GM19455 (cell line): ENCODE measurements at regions not wholly inside any gene's neighbourhood (a gene's known extent, or its start where the extent isn't known, plus 50 kb on each side); places are given as distances from the start of the nearest gene placed in this dataset.
"Not testable (repeated sequence)": the region's sequence is repeated elsewhere in the genome, so short reads cannot be mapped to it uniquely, and the experiment has no call there.

Source experiments
- ATAC-seq: cut with Tn5 transposase; IDR thresholded peaks from one replicate; pipeline ENCODE4 v1.9.1; 2021; ENCODE audit not compliant: unreplicated experiment

DNA sequence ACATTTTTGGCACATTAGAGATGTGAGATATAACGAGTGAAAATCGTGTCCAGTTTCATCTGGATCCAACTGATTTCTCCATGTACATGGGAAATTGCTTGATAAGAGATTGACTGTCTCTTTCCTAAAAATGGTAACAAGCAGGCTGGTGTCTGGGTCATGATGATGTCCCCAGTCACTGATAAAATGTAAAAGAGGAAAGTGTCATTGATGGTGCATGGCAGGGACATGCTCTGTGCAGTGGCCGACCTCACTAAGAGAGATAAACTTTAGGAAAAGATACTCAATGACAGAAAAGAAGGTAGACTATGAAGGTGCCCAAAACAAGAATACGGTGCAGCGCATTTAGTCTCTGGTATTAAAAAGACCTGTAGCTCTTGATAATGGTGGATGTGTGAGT is 1517.5 kb downstream of the RPIA start:
- ATAC-seq: no peak

DNA sequence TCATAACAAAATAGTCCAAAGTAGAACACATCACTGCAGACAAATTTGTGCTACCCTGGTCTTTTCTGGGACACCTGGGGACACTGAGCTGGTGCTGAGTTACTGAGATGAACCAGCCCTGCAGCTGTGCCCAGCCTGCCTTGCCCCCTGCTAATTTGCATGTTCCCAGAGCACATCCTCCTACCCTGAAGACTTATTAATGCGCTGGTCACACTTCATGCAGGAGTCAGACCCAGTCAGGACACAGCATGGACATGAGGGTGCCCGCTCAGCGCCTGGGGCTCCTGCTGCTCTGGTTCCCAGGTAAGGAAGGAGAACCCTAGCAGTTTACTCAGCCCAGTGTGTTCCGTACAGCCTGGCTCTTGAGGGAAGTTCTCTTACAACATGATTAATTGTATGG is 1518.3 kb downstream of the RPIA start:
- ATAC-seq: no peak

DNA sequence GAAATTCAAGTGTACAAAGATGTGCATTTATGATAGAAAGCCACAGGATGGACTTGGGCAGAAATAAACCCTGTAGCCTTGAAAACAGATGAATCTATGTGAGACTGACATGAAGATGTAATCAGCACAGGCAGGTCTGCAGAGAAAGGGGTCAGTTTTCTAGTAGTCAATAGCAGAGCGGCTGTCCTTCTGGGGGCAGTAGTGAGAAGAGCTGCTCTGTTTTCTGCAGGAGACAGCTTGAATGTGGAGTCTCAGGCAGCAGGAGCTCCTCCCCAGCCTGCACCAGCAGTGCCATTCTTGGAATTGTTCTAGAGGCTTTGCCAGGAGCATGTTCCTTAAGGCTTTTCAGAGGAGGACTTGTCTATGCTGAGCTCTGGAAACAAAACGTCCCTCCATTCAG is 1524.4 kb downstream of the RPIA start:
- ATAC-seq: not testable (repeated sequence)

DNA sequence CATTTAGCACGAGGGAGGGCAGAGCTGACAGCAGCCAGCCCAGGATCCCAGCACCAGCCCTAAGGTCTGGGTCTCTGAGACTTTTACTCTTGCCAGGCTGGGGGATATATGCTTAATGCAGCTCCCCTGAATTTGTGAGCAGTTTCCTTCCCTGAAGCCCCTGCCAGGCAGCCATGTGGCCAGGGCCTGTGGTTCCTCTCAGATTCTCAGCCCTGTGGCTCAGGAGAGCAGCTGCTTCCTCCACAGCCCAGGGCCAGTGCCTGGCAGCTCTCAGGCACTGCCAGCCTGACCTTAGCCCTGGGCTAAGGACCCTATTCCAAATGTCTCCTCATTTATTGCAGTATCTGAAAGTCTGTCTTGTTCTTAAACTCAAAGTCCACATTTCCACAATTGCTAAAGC is 1525.3 kb downstream of the RPIA start:
- not testable (repeated sequence) for ATAC-seq

DNA sequence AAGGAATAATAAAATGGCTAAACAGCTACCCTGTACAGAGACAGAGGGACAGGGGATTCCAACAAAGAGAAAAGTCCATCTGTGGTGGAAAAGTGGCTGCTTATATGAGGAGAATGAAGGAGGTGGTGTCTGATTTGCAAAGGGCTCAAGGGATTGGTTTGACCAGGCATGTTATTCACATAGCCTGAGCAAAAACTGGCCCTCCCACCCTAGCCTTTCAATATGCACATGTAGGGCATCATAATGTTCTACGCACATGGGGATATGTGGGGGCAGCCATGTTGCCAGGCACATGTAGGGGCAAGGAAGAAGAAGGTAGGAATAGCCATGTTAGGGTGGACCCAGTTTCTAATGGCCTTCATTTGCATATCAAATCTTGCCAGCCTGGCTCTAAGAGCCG is 1527.1 kb downstream of the RPIA start:
- not testable (repeated sequence) for ATAC-seq

DNA sequence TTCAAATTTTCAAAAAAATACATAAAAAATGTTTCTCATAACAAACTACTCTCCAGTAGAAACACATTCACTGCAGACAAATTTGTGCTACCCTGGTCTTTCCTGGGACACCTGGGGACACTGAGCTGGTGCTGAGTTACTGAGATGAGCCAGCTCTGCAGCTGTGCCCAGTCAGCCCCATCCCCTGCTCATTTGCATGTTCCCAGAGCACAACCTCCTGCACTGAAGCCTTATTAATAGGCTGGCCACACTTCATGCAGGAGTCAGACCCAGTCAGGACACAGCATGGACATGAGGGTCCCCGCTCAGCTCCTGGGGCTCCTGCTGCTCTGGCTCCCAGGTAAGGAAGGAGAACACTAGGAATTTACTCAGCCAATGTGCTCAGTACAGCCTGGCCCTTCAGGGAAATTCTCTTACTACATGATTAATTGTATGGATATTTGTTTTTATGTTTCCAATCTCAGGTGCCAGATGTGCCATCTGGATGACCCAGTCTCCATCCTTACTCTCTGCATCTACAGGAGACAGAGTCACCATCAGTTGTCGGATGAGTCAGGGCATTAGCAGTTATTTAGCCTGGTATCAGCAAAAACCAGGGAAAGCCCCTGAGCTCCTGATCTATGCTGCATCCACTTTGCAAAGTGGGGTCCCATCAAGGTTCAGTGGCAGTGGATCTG is 1529.3 kb downstream of the RPIA start:
- not testable (repeated sequence) for ATAC-seq

DNA sequence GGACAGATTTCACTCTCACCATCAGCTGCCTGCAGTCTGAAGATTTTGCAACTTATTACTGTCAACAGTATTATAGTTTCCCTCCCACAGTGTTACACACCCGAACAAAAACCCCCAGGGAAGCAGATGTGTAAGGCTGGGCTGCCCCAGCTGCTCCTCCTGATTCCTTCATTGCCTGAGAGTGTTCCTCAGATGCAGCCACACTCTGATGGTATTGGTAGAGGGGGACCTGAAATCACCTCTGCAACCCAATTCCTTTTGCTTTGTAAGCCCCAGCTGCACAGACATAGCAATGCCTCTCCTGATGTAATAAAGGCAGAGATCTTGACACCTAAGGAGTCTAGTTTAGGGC is 1529.8 kb downstream of the RPIA start:
- ATAC-seq: no peak

DNA sequence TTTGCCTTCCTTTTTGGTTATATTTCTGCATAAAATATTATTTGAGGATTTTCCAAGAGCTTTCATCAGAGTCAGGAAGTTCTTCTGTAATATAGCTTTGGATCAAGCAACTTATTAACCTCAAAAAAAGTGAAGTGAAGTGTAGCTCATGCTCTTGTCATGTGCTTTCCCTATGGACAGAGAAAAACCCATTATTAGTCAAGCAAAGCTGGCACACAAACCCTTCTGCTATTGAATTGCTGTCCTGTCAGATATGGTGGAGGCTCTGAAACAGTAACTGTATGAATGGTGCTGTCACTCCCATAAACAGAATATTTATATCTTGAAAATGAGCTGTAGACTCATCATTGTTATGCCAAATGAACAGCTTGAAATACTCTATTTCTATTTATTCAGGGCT is 1533.3 kb downstream of the RPIA start:
- not testable (repeated sequence) for ATAC-seq

DNA sequence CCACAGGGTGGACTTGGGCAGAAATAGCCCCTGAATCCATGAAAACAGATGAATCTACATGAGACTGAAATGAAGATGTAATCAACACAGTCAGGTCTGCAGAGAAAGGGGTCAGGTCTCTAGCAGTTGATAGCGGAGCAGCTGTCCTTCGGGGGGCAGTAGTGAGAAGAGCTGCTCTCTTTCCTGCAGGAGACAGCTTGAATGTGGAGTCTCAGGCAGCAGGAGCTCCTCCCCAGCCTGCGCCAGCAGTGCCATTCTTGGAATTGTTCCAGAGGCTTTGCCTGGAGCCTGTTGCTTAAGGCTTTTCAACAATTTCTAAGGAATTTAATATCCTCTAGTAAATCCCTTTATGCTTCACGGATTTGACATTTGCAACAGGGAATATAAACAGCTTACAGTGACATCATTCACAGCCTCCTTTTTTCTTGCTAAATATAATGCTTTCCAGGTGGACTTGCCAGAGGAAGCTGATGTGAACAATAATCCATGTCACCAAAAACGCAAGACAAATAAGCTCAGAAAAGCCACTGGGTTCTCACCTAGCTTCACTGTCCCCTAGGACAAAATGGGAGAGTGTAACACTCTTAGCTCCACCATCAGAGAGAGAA is 1535.1 kb downstream of the RPIA start:
- ATAC-seq: not testable (repeated sequence)

DNA sequence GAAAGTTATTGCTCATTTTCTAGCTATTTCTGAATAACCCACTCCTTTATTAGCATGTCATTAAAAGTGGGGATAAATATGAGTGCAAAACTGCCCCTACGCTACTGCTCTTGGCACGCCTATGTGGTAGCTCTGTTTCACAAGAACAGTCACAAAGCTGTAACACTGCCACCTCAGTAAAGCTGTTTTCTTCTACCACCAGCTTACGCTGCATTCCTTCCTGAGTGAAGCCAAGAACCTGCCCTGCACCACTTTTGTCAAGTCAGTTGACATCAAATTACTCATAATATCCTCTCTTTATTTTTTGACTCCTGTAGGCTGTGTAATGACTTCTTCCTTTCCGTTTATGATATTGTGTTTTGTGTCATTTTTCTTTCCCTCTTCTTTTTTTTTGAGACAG is 1539.7 kb downstream of the RPIA start:
- not testable (repeated sequence) for ATAC-seq

DNA sequence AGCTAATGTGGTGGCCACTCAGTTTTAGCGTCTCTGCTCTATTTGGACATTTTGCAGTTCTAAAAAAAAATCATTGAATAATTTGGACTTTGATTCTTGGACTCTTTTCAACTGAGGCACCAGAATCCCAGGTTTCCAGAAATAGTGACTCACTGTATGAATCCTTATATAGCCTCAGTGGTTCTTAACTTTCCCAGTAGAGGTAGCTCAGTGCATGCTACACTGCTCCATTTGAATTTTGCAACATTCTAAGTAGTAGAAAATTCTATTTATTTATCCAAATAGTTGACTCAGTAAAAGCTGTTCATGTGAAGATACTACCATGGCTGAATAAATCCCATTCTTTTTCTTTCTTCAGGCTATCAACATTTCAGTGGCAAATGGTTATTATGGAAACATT is 1544.0 kb downstream of the RPIA start:
- ATAC-seq: not testable (repeated sequence)

DNA sequence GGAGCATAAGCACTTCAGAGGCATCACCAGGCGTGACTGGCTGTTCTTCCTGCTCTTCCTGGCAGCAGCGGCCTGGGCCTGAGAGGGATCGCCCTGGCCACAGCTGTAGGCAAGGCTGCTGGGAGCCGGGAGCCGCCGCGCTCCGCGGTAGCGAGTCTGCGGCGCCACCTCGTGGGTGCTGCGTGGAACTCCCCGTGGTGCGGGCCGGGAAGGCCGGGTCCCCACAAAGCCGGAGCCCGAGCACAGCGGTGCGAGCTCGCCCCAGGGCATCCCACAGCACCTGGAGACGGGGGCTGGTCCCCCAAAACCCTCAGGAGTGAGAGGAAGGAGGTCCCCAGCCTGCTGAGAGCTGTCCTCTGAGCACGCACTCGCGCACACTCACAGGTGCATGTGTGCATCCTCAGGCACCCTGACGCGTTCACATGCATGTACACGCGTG is 1546.5 kb downstream of the RPIA start:
- ATAC-seq: not testable (repeated sequence)

DNA sequence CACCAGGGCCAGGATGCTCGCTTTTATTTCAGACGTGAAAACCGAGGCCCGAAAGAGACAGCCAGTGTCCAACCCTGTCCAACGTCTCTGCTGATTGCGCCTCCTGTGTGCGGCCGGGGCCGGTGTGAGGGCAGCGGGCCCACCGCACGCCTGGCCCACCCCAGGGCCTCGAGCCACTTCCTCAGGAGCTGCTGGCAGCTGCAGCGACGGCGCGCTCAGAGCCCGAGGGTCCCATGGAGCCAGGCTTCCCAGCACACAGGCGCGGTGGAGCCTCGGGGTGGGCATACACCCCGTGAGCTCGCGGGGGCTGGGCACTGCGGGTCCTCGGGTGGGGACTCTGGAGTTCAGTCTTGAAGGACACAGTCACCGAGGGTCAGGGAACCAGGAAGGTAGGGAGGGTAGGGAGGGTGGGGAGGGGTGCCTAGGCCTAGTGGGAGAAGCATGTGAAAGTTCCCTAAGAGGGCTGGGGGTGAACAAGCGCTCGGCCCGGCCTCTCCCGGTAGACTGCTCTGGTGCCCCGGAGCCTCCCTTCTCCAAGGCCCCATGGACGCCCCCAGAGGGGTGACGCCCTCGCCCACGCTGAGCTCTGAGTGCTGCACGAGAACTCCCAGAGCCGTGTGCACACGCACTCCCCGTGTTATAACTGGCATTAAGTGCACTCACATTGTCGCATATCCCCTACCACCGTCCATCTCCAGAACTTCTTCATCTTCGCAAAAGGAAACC is 1547.2 kb downstream of the RPIA start:
- ATAC-seq: not testable (repeated sequence)

DNA sequence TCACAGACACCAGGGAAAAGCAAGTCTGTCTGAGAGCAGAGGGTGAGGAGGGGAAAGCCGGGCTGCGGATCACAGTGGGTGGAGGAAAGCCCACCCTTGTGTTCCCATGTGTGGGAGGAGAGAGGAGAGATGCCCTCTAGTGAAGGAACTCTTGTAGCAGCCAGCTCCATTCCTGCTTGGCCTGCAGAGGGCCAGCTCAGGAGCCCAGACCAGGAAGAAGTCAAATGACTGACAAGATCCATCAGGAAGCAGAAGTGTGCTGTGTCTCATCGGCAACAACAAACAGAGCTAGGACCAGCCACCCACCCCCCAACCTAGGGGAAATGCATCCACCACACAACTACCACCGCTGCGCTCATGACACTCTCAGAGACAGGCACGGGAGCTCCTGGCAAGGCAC is 1548.3 kb downstream of the RPIA start:
- ATAC-seq: not testable (repeated sequence)

DNA sequence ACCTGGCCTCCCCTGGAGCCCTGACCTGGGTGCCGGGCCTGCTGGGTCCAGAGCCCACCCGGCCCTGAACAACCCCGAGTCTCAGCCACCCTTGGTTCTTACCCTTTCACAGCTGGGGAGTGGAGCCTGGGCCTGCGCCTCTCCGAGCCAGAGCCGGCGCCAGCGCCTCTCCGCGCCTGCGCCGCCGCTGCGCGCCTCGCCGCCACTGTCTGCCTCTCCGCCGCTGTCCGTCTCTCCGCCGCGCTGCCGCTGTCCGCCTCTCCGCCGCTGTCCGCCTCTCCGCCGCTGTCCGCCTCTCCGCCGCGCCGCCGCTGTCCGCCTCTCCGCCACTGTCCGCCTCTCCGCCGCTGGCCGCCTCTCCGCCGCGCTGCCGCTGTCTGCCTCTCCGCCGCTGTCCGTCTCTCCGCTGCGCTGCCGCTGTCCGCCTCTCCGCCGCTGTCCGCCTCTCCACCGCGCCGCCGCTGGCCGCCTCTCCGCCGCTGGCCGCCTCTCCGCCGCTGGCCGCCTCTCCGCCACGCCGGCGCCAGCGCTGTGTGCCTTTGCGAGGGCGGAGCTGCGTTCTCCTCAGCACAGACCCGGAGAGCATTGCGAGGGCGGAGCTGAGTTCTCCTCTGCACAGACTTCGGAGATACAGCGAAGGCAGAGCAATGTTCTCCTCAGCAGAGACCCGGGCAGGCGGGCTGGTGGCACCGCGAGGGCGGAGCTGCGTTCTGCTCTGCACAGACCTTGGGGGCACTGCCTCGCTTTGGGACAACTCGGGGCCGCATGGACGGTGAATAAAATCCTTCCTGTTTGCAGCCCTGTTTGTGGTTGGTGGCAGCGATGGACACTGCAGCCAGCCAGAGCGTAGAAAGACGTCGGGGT is 1553.7 kb downstream of the RPIA start:
- ATAC-seq: not testable (repeated sequence)

DNA sequence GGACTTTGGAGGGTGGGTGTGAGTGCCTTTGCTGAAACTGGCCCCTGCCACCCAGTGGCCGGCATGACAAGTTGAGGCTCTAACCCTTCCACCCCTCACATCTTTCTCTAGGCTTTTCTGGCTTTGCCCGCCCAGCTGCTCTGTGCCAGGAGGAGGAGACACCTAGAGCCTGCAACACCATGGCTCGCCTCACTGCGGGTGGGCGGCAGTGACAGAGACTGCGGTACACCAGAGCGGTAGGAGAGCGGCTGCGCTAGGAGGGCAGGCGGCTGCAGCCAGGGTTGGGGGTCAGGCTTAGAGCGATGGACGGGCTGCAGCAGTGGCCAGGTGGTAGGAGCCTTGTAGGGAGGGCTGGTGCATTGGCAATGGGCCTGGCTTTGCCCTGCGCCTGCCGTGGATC is 1556.9 kb downstream of the RPIA start:
- not testable (repeated sequence) for ATAC-seq

DNA sequence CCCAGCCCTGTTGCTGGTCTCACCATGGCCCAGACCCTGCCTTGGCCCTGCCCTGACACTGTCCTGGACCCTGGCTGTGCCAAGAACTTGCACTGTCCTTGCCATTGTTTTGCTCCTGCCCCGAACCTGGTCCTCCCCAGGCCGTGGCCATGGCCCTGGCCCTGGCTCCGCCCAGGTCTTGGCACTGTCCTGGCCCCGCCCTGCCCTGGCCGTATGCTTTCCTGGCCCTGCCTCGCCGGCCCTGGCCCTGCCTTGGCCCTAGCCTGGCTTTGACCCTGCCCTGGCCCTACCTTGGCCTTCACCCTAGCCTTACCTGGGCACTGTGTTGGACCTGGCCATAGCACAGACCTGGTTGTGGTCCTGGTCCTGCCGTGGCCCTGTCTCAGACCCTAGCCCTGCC is 1558.9 kb downstream of the RPIA start:
- ATAC-seq: not testable (repeated sequence)

DNA sequence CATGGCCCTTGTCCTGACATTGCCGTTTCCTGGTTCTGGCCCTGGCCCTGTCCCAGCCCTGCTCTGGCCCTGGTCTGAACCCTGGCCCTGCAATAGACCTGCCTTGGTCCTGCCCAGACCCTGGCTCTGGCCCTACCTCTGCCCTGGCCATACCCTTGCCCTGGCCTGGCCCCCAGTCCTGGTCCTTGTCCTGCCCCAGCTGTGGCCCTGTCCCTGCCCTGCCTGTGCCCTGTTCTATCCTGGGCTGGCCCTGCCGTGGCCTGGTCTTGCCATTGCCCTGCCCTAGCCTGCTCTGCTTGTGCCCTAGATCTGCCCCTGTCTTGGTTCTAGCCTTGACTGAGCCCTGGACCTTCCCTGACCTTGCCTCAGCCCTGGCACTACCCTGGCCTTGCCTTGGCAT is 1560.1 kb downstream of the RPIA start:
- ATAC-seq: not testable (repeated sequence)

DNA sequence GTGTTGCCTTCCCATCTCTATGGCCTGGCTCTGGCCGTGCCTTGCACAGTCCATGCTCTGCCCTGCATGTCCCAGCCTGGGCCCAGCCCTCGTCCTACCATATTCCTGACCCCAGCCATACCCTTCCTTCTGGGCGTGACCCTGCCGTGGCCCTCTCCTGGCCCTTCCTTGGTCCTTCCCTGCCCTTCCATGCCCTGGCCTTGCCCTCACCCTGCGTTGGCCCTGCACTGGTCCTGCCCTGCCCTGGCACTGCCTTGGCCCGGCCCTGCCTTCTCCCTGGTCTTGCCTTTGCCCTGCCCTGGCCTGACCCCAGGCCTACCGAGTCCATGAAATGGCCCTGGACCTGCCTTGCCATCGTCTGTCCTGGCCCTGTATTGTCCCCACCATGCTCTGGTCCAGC is 1561.8 kb downstream of the RPIA start:
- not testable (repeated sequence) for ATAC-seq

DNA sequence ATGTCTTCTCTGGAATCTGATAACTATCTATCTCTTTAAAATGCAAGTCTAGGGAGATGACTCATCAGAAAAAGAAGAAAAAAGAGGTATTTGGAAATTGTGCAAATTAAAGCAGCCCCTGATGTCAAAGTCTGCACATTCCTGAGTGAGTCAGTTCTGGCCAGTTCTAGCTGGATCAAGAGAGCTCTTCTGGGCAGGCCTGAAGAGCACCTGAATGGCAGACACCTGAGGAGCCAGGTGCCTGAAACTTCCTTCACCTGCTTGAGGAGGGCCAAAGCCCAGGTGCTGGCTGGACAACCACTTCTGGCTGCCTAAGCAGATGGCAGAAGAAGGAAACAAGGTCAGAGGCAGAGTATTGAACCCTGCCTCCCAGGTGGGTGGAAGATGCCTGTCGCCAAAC is 1575.4 kb downstream of the RPIA start:
- ATAC-seq: not testable (repeated sequence)

DNA sequence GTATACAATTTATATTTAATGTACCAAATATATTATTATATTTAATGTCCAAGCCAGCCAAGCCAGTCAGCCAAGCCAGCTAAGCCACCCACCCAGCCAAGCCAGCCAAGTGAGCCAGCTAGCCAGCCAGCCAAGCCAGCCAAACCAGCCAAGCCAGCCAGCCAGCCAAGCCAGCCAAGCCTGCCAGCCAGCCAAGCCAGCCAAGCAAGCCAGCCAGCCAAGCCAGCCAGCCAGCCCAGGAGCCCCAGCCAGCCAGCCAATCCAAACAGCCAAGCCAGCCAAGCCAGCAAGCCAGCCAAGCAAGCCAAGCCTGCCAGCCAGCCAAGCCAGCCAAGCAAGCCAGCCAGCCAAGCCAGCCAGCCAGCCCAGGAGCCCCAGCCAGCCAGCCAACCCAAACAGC is 1596.3 kb downstream of the RPIA start:
- not testable (repeated sequence) for ATAC-seq
